CD4-positive, alpha-beta T cell treated with Interleukin-1 beta for 1 hour (primary cell): ENCODE measurements at regions not wholly inside any gene's neighbourhood (a gene's known extent, or its start where the extent isn't known, plus 50 kb on each side); places are given as distances from the start of the nearest gene placed in this dataset.
A peak's percentile ranks its signal among the peaks of the same experiment; 100 is the strongest.
"Not testable (repeated sequence)": the region's sequence is repeated elsewhere in the genome, so short reads cannot be mapped to it uniquely, and the experiment has no call there.

Source experiments
- DNase-seq, 2 donors: peaks; one replicate each; pipeline ENCODE4 v3.0.0-alpha.2; 2020 to 2022

- DNase-seq: no peak
Measured at GRCh38 chr1:91148641-91149069, 126.8 kb upstream of the ZNF644 start.

GRCh38 chr1:91141858-91142257, 120.0 kb upstream of the ZNF644 start:
- no peak for DNase-seq

- no peak for DNase-seq
Measured at GRCh38 chr1:91138959-91139358, 117.1 kb upstream of the ZNF644 start.

- DNase-seq: no peak
Measured at GRCh38 chr1:91137173-91137852, 115.5 kb upstream of the ZNF644 start.

- no peak for DNase-seq
Measured at GRCh38 chr1:91135799-91136198, 114.0 kb upstream of the ZNF644 start.

- no peak for DNase-seq
Measured at GRCh38 chr1:91133248-91133647, 111.4 kb upstream of the ZNF644 start.

- DNase-seq: no peak
Measured at GRCh38 chr1:91130256-91130985, 108.6 kb upstream of the ZNF644 start.

- DNase-seq: no peak
Measured at GRCh38 chr1:91129458-91129857, 107.6 kb upstream of the ZNF644 start.

- DNase-seq: no peak
Measured at GRCh38 chr1:91129017-91129416, 107.2 kb upstream of the ZNF644 start.

- DNase-seq: peak in 1 of 2 donors; percentile 23
Measured at GRCh38 chr1:91124989-91125417, 103.2 kb upstream of the ZNF644 start.

GRCh38 chr1:91124290-91124985, 102.6 kb upstream of the ZNF644 start:
- no peak for DNase-seq

GRCh38 chr1:91123773-91124172, 101.9 kb upstream of the ZNF644 start:
- DNase-seq: no peak

GRCh38 chr1:91123319-91123718, 101.5 kb upstream of the ZNF644 start:
- no peak for DNase-seq

GRCh38 chr1:91122106-91122717, 100.4 kb upstream of the ZNF644 start:
- DNase-seq: no peak

- no peak for DNase-seq
Measured at GRCh38 chr1:91121366-91121765, 99.5 kb upstream of the ZNF644 start.

- no peak for DNase-seq
Measured at GRCh38 chr1:91120936-91121335, 99.1 kb upstream of the ZNF644 start.

GRCh38 chr1:91120421-91120820, 98.6 kb upstream of the ZNF644 start:
- DNase-seq: no peak

GRCh38 chr1:91104712-91105111, 82.9 kb upstream of the ZNF644 start:
- no peak for DNase-seq

- DNase-seq: no peak
Measured at GRCh38 chr1:91101328-91101727, 79.5 kb upstream of the ZNF644 start.

- DNase-seq: peak in 1 of 2 donors; percentile 9
Measured at GRCh38 chr1:91099746-91100621, 78.1 kb upstream of the ZNF644 start.

GRCh38 chr1:91098299-91098906, 76.6 kb upstream of the ZNF644 start:
- no peak for DNase-seq

- DNase-seq: not testable (repeated sequence)
Measured at GRCh38 chr1:91095321-91095720, 73.5 kb upstream of the ZNF644 start.
